ENCODE measurements at regions not wholly inside any gene's neighbourhood (a gene's known extent, or its start where the extent isn't known, plus 50 kb on each side); places are given as distances from the start of the nearest gene placed in this dataset.

- no peak for DNase-seq (ENCODE audit: low read depth)
- in situ Hi-C loops (cut with HindIII; ENCODE audit: low pct_unique_long_range_greater_than_20kb, low sequenced_read_pairs), result no loop called here
These were observed 1415.8 kb upstream of the B3GALT2 start for GRCh38 chr1:194602184-194602583.

DNA sequence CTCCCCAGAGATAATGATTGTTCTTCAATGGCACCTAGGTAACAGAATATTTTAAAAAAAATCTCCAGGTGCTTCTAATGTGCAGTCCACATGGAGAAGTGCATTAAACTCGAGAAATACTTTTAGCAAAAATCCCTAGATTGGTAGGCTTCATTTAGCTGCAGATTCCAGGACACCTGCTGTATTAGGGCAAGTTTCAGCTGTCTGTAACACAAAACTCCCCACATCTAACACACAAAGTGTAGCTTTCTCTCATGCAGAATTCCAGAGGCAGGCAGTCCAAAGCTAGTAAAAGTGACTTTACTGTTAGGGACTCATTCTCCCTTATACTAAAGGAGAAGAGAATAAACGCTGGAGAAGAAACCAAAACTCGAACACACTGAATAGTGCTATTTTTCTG is 1414.3 kb upstream of the B3GALT2 start:
- DNase-seq (ENCODE audit: low read depth), result no peak
- in situ Hi-C loops (cut with HindIII; ENCODE audit: low pct_unique_long_range_greater_than_20kb, low sequenced_read_pairs), result no loop called here

GRCh38 chr1:194598098-194598497 is 1411.7 kb upstream of the B3GALT2 start:
- no peak for DNase-seq (ENCODE audit: low read depth)
- in situ Hi-C loops (cut with HindIII; ENCODE audit: low pct_unique_long_range_greater_than_20kb, low sequenced_read_pairs), result no loop called here

- in situ Hi-C loops (cut with HindIII; ENCODE audit: low pct_unique_long_range_greater_than_20kb, low sequenced_read_pairs), result no loop called here
- DNase-seq (ENCODE audit: low read depth), result no peak
These were observed 1399.9 kb upstream of the B3GALT2 start for GRCh38 chr1:194586302-194586701.

DNA sequence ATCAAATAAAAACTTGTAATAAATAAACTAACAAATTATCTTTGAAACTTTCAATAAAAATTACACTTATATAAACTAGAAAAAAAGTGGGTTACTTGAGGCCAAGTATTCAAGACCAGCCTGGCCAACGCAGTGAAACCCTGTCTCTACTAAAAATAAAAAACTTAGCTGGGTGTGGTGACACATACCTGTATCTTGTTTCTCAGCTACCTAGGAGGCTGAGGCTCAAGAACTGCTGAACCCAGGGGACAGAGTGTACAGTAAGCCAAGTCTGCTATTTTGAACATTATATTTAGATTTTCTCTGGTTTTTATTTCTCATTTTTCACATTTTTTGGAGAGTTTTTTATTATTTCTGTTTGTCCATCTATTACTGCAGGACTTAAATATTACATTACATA is 1397.6 kb upstream of the B3GALT2 start:
- DNase-seq (ENCODE audit: low read depth), result no peak
- in situ Hi-C loops (cut with HindIII; ENCODE audit: low pct_unique_long_range_greater_than_20kb, low sequenced_read_pairs), result no loop called here

GRCh38 chr1:194570476-194570875 is 1384.1 kb upstream of the B3GALT2 start:
- in situ Hi-C loops (cut with HindIII; ENCODE audit: low pct_unique_long_range_greater_than_20kb, low sequenced_read_pairs), result no loop called here
- DNase-seq (ENCODE audit: low read depth), result no peak

GRCh38 chr1:194568610-194569009 is 1382.2 kb upstream of the B3GALT2 start:
- in situ Hi-C loops (cut with HindIII; ENCODE audit: low pct_unique_long_range_greater_than_20kb, low sequenced_read_pairs), result no loop called here
- DNase-seq (ENCODE audit: low read depth), result no peak

DNA sequence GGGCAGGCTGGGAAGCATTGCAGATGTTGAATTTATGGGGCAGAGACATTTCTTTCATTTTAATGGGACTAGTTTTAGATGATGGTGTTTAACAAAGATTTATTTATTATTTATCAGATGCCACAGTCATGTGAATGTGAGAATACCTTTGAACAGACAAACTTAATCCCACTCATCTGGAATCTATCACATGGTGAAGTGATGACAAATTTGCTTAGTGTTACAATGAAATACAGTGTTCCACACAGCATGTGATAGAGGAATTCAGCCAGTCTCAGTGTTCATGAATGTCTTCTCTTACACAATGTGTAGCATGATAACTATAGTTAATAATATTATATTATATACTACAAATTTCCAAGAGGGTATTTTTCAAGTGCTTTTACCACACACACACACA is 1361.7 kb upstream of the B3GALT2 start:
- no peak for DNase-seq (ENCODE audit: low read depth)
- in situ Hi-C loops (cut with HindIII; ENCODE audit: low pct_unique_long_range_greater_than_20kb, low sequenced_read_pairs), result no loop called here

DNA sequence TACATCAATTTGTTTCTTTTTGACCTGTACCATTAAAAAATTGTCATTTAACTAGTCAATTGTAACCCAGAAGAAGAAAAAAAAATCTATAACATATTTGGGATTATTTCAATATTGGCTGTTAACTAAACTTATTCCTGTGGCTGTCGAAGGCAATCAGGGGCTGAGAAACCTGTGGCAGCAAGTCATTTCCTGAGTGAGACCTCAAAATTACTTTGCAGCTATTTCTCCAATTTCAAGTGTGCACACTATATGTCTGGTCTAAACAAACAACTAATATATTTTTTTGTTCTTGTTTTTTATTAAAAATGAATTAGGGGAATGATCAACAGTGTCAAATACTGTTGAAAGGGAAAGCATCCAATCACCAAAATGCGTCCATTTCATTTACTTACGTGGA is 1357.6 kb upstream of the B3GALT2 start:
- no peak for DNase-seq (ENCODE audit: low read depth)
- in situ Hi-C loops (cut with HindIII; ENCODE audit: low pct_unique_long_range_greater_than_20kb, low sequenced_read_pairs), result no loop called here

DNA sequence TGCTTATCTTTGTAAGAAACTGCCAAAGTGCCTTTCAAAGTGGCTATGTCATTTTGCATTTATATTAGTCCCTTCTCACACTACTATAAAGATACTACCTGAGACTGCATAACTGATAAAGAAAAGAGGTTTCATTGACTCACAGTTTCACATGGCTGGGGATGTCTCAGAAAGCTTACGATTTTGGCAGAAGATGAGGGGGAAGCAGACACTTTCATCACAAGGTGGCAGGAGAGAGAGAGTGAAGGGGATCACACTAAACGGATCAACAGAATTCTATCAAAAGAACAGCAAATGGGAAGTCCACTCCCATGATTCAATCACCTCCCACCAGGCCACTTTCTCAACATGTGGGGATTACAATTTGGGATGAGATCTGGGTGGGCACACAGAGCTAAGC is 1352.0 kb upstream of the B3GALT2 start:
- in situ Hi-C loops (cut with HindIII; ENCODE audit: low pct_unique_long_range_greater_than_20kb, low sequenced_read_pairs), result no loop called here
- no peak for DNase-seq (ENCODE audit: low read depth)

GRCh38 chr1:194537521-194537920 is 1351.1 kb upstream of the B3GALT2 start:
- in situ Hi-C loops (cut with HindIII; ENCODE audit: low pct_unique_long_range_greater_than_20kb, low sequenced_read_pairs), result no loop called here
- no peak for DNase-seq (ENCODE audit: low read depth)

GRCh38 chr1:194535369-194535768 is 1349.0 kb upstream of the B3GALT2 start:
- in situ Hi-C loops (cut with HindIII; ENCODE audit: low pct_unique_long_range_greater_than_20kb, low sequenced_read_pairs), result no loop called here
- DNase-seq (ENCODE audit: low read depth), result no peak

- DNase-seq (ENCODE audit: low read depth), result no peak
- in situ Hi-C loops (cut with HindIII; ENCODE audit: low pct_unique_long_range_greater_than_20kb, low sequenced_read_pairs), result no loop called here
These were observed 1348.4 kb upstream of the B3GALT2 start for GRCh38 chr1:194534784-194535183.

DNA sequence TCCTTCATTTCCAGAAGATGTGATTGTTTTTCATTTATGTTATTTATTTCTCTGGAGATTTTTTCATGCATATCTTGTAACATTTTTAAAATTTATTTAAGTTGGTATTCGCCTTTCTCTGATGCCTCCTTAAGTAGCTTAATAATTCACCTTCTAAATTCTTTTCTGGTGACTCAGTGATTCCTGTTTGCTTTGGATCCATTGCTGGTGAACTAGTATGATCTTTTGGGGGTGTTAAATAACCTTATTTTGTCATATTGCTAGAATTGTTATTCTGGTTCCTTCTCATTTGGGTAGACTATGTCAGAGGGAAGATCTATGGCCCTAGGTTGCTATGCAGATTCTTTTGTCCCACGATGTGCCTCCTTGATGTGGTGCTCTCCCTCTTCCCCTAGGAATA is 1347.2 kb upstream of the B3GALT2 start:
- in situ Hi-C loops (cut with HindIII; ENCODE audit: low pct_unique_long_range_greater_than_20kb, low sequenced_read_pairs), result no loop called here
- peak; percentile 66 for DNase-seq (ENCODE audit: low read depth)

GRCh38 chr1:194517567-194517966 is 1331.2 kb upstream of the B3GALT2 start:
- in situ Hi-C loops (cut with HindIII; ENCODE audit: low pct_unique_long_range_greater_than_20kb, low sequenced_read_pairs), result no loop called here
- DNase-seq (ENCODE audit: low read depth), result no peak

GRCh38 chr1:194515916-194516315 is 1329.5 kb upstream of the B3GALT2 start:
- in situ Hi-C loops (cut with HindIII; ENCODE audit: low pct_unique_long_range_greater_than_20kb, low sequenced_read_pairs), result no loop called here

DNA sequence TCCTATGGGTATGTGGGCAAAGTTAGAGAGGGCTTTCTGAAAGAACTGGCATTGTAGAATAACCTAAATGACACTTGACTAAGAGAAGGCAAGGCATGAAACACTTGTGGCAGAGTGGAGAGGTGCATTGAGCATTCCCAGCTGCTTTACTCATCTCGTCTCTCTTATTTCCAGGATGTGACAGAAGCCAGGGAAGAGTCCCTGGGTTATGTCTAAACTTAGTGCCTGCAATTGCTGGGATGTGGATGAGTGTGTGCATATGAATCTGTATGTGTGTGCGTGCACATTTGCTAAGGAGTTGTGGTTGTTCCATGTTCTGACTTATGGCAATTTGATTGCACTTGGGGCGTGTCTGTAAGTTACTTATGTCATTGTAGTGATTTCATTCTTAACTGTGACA is 1326.5 kb upstream of the B3GALT2 start:
- in situ Hi-C loops (cut with HindIII; ENCODE audit: low pct_unique_long_range_greater_than_20kb, low sequenced_read_pairs), result no loop called here
- no peak for DNase-seq (ENCODE audit: low read depth)

More at GRCh38 chr1:194515916-194516315, 1329.5 kb upstream of the B3GALT2 start:
- no peak for DNase-seq (ENCODE audit: low read depth)

- in situ Hi-C loops (cut with HindIII; ENCODE audit: low pct_unique_long_range_greater_than_20kb, low sequenced_read_pairs), result no loop called here
- no peak for DNase-seq (ENCODE audit: low read depth)
These were observed 1325.9 kb upstream of the B3GALT2 start for GRCh38 chr1:194512345-194512744.

DNA sequence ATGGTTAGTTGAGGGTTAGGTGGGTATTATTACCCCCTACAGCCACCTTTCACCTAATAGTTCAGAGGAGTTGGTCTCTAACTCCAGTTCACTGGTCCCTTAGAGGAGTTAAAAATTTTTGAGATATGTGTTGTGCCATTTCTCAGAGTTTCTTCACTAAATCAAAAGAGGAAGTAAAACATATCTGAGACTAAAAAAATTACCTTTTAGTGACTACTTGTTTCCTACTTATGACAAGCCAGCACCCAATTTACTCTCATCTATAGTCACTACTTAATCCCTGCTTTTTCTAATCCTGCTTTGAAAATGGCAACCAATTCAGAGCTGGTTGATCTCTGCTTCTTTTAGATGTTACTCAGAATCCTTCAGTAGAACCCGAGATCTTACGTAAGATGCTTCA is 1316.8 kb upstream of the B3GALT2 start:
- in situ Hi-C loops (cut with HindIII; ENCODE audit: low pct_unique_long_range_greater_than_20kb, low sequenced_read_pairs), result no loop called here
- DNase-seq (ENCODE audit: low read depth), result no peak

DNA sequence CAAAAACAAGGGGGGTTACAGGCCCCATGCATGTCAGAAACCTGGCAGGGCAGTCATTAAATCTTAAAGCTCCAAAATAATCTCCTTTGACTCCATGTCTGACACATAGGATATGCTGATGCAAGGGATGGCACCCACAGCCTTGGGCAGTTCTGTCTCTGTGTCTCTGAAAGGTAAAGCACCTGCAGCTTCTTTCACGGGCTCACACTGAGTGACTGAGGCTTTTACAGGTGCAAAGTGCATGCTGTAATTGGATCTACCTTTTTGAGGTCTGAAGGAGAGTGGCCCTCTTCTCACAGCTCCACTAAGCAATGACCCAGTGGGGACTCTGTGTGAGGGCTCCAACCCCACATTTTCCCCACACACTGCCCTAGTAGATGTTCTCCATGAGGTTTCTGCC is 1309.0 kb upstream of the B3GALT2 start:
- in situ Hi-C loops (cut with HindIII; ENCODE audit: low pct_unique_long_range_greater_than_20kb, low sequenced_read_pairs), result no loop called here
- no peak for DNase-seq (ENCODE audit: low read depth)

- in situ Hi-C loops (cut with HindIII; ENCODE audit: low pct_unique_long_range_greater_than_20kb, low sequenced_read_pairs), result no loop called here
- no peak for DNase-seq (ENCODE audit: low read depth)
These were observed 1300.8 kb upstream of the B3GALT2 start for GRCh38 chr1:194487172-194487571.

Measured in Caki2 (cell line).